CD14-positive monocyte (primary cell): ENCODE measurements at regions not wholly inside any gene's neighbourhood (a gene's known extent, or its start where the extent isn't known, plus 50 kb on each side); places are given as distances from the start of the nearest gene placed in this dataset.

Experiments
- DNase-seq, 3 donors: peaks; one replicate each; pipeline ENCODE4 v3.0.0-alpha.2; 2011 to 2022
- H2AFZ ChIP-seq: 2 replicates; pipeline ENCODE4 v1.6.0; 2012; ENCODE audit warnings: mild to moderate bottlenecking, low read depth, low read length, inconsistent platforms; ENCODE audit not compliant: insufficient read depth, poor library complexity, severe bottlenecking
- H3K27ac ChIP-seq, 2 donors: 1 replicate in 1 of 2; 2 replicates in 1 of 2; pipeline ENCODE4 v1.5.1; 2012 to 2013; ENCODE audit warnings: low read length in 2 of 2, control low read depth in 1 of 2, inconsistent platforms in 1 of 2, low read depth in 1 of 2, mild to moderate bottlenecking in 1 of 2
- H3K27me3 ChIP-seq, 2 donors: one replicate each; pipeline versions ENCODE4 v1.6.0 to v1.6.1; 2011 to 2013; ENCODE audit warnings: low read length in 2 of 2; ENCODE audit not compliant: control insufficient read depth in 2 of 2, insufficient read depth in 2 of 2
- H3K36me3 ChIP-seq, 2 donors: replicated peaks in 1 of 2; 1 replicate in 1 of 2; 2 replicates in 1 of 2; pipeline versions ENCODE4 v1.5.1 to v1.6.1; 2012 to 2013; ENCODE audit warnings: low read length in 2 of 2, control low read depth in 1 of 2, inconsistent platforms in 1 of 2, mild to moderate bottlenecking in 1 of 2; ENCODE audit not compliant: insufficient read depth in 2 of 2, control insufficient read depth in 1 of 2
- H3K4me1 ChIP-seq, 2 donors: 1 replicate in 1 of 2; 2 replicates in 1 of 2; pipeline versions ENCODE4 v1.5.1 to v1.6.1; 2012 to 2013; ENCODE audit warnings: low read length in 2 of 2, control low read depth in 1 of 2, inconsistent platforms in 1 of 2, mild to moderate bottlenecking in 1 of 2, moderate library complexity in 1 of 2; ENCODE audit not compliant: insufficient read depth in 2 of 2, control insufficient read depth in 1 of 2
- H3K4me2 ChIP-seq: replicated peaks from 2 replicates; pipeline ENCODE3; 2012; ENCODE audit warnings: low read length, moderate library complexity, mild to moderate bottlenecking; ENCODE audit not compliant: poor library complexity, severe bottlenecking; ENCODE audit errors: extremely low read depth
- H3K4me3 ChIP-seq, 3 experiments: fragments of 200-600 bp in 1 of 3; sonication (generic) in 1 of 3; replicated peaks in 1 of 3; 1 replicate in 2 of 3; 2 replicates in 1 of 3; pipeline ENCODE4 v1.5.1; 2011 to 2013; ENCODE audit warnings: low read length in 3 of 3, mild to moderate bottlenecking in 3 of 3, control low read depth in 2 of 3, low read depth in 2 of 3, inconsistent platforms in 1 of 3, moderate library complexity in 1 of 3
- H3K79me2 ChIP-seq: 2 replicates; pipeline ENCODE4 v1.6.0; 2012; ENCODE audit warnings: mild to moderate bottlenecking, control low read depth, inconsistent platforms, low read length, moderate library complexity; ENCODE audit not compliant: insufficient read depth
- H3K9ac ChIP-seq: 2 replicates; pipeline ENCODE4 v1.6.0; 2017; ENCODE audit warnings: low read length, mild to moderate bottlenecking; ENCODE audit not compliant: insufficient read depth, poor library complexity, severe bottlenecking
- H3K9me3 ChIP-seq, 2 donors: replicated peaks in 1 of 2; 1 replicate in 1 of 2; 2 replicates in 1 of 2; pipeline versions ENCODE4 v1.5.1 to v1.6.1; 2012 to 2013; ENCODE audit warnings: low read length in 2 of 2, control low read depth in 1 of 2; ENCODE audit not compliant: control insufficient read depth in 1 of 2, insufficient read depth in 1 of 2
- H4K20me1 ChIP-seq: 2 replicates; pipeline ENCODE4 v1.6.0; 2012; ENCODE audit warnings: mild to moderate bottlenecking, low read length, control low read depth, moderate library complexity; ENCODE audit not compliant: insufficient read depth
- H3K27ac Mint-ChIP-seq, 7 donors: one replicate each; pipeline ENCODE4 v1.8.0; 2020; ENCODE audit warnings: mild to moderate bottlenecking in 7 of 7, mixed read lengths in 7 of 7, moderate library complexity in 6 of 7, inconsistent platforms in 2 of 7
- H3K27me3 Mint-ChIP-seq, 3 donors: one replicate each; pipeline ENCODE4 v1.8.0; 2021 to 2022; ENCODE audit warnings: low read depth in 3 of 3, mild to moderate bottlenecking in 3 of 3, mixed read lengths in 3 of 3, moderate library complexity in 3 of 3, inconsistent platforms in 1 of 3
- H3K36me3 Mint-ChIP-seq, 2 donors: one replicate each; pipeline ENCODE4 v1.8.0; 2020; ENCODE audit warnings: mixed read lengths in 2 of 2, inconsistent platforms in 1 of 2, mild to moderate bottlenecking in 1 of 2
- H3K4me1 Mint-ChIP-seq: one replicate; pipeline ENCODE4 v1.8.0; 2020; ENCODE audit warnings: mild to moderate bottlenecking, mixed read lengths
- H3K4me3 Mint-ChIP-seq, 2 donors: one replicate each; pipeline ENCODE4 v1.8.0; 2020; ENCODE audit warnings: mild to moderate bottlenecking in 2 of 2, mixed read lengths in 2 of 2, moderate library complexity in 1 of 2
- H3K9me3 Mint-ChIP-seq, 7 donors: one replicate each; pipeline ENCODE4 v1.8.0; 2020 to 2022; ENCODE audit warnings: mixed read lengths in 7 of 7, mild to moderate bottlenecking in 6 of 7, moderate library complexity in 6 of 7, inconsistent platforms in 2 of 7
- CTCF ChIP-seq: fragments of 200-600 bp; IDR thresholded peaks from one replicate; pipeline ENCODE4 v1.8.0; 2022; ENCODE audit warnings: antibody characterized with exemption, mild to moderate bottlenecking
- WGBS: methylation state at CpG from one replicate; pipeline ENCODE4 v1.1.5; 2013; ENCODE audit warnings: missing lambda C conversion rate; ENCODE audit not compliant: insufficient coverage; 5-methylcytosine and 5-hydroxymethylcytosine counted together
- intact Hi-C, 2 donors: fragments of 100-400 bp; cut with micrococcal nuclease; formaldehyde crosslinking; loops; one replicate each; pipeline versions ENCODE4 v1.15.0 to v1.15.1; 2023

GRCh38 chr17:77555121-77555591 is 403.3 kb upstream of the TNRC6C start:
- no peak overlapping the region for H3K4me2 ChIP-seq
- Mint-ChIP-seq H3K36me3 (no peaks in the 10 kb centered on the region), H3K27me3 (peaks cover 4 to 14% (median 5%) of the 10 kb centered on the region in 3 donors), H3K4me3 (no peak overlapping the region), H3K4me1 (no peaks in the 10 kb centered on the region), H3K27ac (no peak overlapping the region), H3K9me3 (peaks cover 0 to 2% (median 0%) of the 10 kb centered on the region in 7 donors)
- no peaks in the 10 kb centered on the region for H3K9me3 ChIP-seq
- H3K27me3 ChIP-seq, result no peaks in the 10 kb centered on the region
- intact Hi-C loops, result no loop called here
- DNase-seq, result no peak
- H3K27ac ChIP-seq, result no peak overlapping the region
- no peaks in the 10 kb centered on the region for H3K4me1 ChIP-seq
- WGBS, result 93% methylated on average over 15 of the region's 16 CpGs
- no peaks in the 10 kb centered on the region for H4K20me1 ChIP-seq
- H2AFZ ChIP-seq, result no peak overlapping the region
- no peaks in the 10 kb centered on the region for H3K79me2 ChIP-seq
- no peak overlapping the region for H3K9ac ChIP-seq
- no peak for TF ChIP-seq CTCF
- no peaks in the 10 kb centered on the region for H3K36me3 ChIP-seq
- H3K4me3 ChIP-seq, result no peak overlapping the region

- Mint-ChIP-seq H3K27me3 (peaks cover 4 to 14% (median 5%) of the 10 kb centered on the region in 3 donors), H3K4me3 (no peak overlapping the region), H3K9me3 (peaks cover 0 to 2% (median 0%) of the 10 kb centered on the region in 7 donors), H3K27ac (no peak overlapping the region), H3K36me3 (no peaks in the 10 kb centered on the region), H3K4me1 (no peaks in the 10 kb centered on the region)
- Histone ChIP-seq H3K4me1 (no peaks in the 10 kb centered on the region), H3K4me2 (no peak overlapping the region), H3K4me3 (no peak overlapping the region), H3K9me3 (no peaks in the 10 kb centered on the region), H2AFZ (no peak overlapping the region), H4K20me1 (no peaks in the 10 kb centered on the region), H3K27ac (no peak overlapping the region), H3K9ac (no peak overlapping the region), H3K27me3 (no peaks in the 10 kb centered on the region), H3K36me3 (no peaks in the 10 kb centered on the region), H3K79me2 (no peaks in the 10 kb centered on the region)
- intact Hi-C loops, result no loop called here
- DNase-seq, result no peak
- 72% methylated on average over 11 of the region's 11 CpGs for WGBS
- no peak for TF ChIP-seq CTCF
These were observed 402.7 kb upstream of the TNRC6C start for GRCh38 chr17:77555741-77556291.
